Effector memory CD8-positive, alpha-beta T cell (primary cell): ENCODE measurements at regions not wholly inside any gene's neighbourhood (a gene's known extent, or its start where the extent isn't known, plus 50 kb on each side); places are given as distances from the start of the nearest gene placed in this dataset.

ENCODE experiments used
- ATAC-seq: fragments of 150-1000 bp; cut with Tn5 transposase; replicated peaks from 2 replicates; pipeline ENCODE4 v1.10.0; 2021; ENCODE audit warnings: mild to moderate bottlenecking, moderate library complexity
- DNase-seq, 3 experiments: peaks; one replicate each; pipeline ENCODE4 v3.0.0; 2021
- H3K27ac Mint-ChIP-seq, 2 donors: one replicate each; pipeline ENCODE4 v1.8.0; 2022; ENCODE audit warnings: mild to moderate bottlenecking in 2 of 2, mixed read lengths in 2 of 2, moderate library complexity in 2 of 2
- H3K27me3 Mint-ChIP-seq, 2 donors: one replicate each; pipeline ENCODE4 v1.8.0; 2022; ENCODE audit warnings: mixed read lengths in 2 of 2
- H3K36me3 Mint-ChIP-seq: one replicate; pipeline ENCODE4 v1.8.0; 2022; ENCODE audit warnings: mild to moderate bottlenecking, moderate library complexity, mixed read lengths; ENCODE audit not compliant: insufficient read depth
- H3K4me1 Mint-ChIP-seq, 2 donors: one replicate each; pipeline ENCODE4 v1.8.0; 2022; ENCODE audit warnings: low read depth in 2 of 2, mixed read lengths in 2 of 2
- H3K4me3 Mint-ChIP-seq, 2 donors: one replicate each; pipeline ENCODE4 v1.8.0; 2022; ENCODE audit warnings: mild to moderate bottlenecking in 2 of 2, mixed read lengths in 2 of 2, moderate library complexity in 2 of 2
- H3K9me3 Mint-ChIP-seq, 2 donors: one replicate each; pipeline ENCODE4 v1.8.0; 2022; ENCODE audit warnings: mixed read lengths in 2 of 2

DNA sequence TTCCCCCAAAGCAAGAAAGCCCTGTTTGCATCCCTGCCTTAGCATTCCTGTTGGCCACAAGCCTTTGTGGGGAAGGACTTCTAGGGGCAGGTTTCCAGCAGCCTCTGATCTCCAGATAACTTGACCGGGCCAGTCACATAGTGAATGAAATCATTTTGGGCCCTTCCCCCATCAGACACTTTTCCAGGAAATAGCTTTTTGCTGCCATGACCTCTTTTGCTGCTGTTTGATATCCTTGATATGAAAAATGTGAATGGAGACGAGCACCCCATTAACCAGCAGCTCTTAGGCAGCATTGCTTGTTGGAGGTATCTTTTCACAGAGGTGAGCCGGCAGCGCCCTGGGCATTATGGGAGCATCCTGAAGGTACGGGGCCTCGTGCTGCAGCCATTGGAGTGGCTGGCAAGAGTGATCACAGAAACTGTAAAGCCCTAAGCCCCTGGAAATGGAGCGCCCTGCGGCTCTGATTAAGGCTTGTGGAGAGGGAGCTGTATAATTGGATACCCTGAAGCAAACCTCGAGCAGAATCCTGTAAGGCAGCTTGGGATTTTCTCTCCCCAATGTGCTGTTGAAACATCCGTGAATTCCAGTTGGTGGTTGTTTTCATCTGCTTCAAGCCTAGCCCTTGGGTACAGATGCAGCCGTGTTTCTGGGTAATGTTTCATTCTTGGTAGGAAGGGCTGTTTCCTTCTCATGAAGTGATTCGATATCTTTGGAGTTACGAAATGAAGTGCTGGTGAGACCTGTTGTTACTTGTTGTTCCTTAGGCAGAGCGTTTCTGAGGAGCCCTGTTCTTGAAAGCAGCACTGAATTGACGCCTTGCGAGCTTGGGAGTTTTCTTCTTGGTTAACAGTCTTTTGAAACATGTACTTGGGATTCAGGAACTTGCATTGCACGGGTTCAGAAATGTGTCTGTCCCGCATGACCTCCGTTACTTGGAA, 179.0 kb downstream of the PTEN start:
- DNase-seq: no peak

DNA sequence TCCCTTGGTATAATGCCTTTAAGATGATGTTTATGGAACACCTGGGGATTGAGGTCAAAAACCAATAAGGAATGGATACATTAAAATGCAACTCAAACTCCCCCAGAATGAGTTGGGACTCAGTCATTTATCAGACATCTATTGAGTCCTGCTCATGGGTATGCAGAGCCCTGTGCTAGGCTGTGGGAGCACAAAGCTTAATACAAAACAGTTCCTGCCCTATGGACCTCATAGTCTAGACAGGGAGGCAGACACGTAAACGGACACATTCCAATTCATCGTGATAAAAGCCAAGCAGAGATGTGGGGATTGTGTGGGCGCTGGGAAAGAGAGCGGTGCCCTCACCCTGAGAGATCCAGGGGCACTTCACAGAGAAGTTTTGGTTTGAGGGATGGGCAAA, 181.7 kb downstream of the PTEN start:
- no peak for ATAC-seq
- H3K9me3 Mint-ChIP-seq: no peaks in the 10 kb centered on the region
- no peak overlapping the region for H3K4me3 Mint-ChIP-seq
- H3K27ac Mint-ChIP-seq: no peak overlapping the region
- H3K36me3 Mint-ChIP-seq: no peaks in the 10 kb centered on the region
- H3K27me3 Mint-ChIP-seq: peaks cover 0 to 7% of the 10 kb centered on the region in 2 donors
- no peak for DNase-seq
- no peaks in the 10 kb centered on the region for H3K4me1 Mint-ChIP-seq

More for the DNA sequence above, 179.0 kb downstream of the PTEN start:
- Mint-ChIP-seq H3K4me3 (no peak overlapping the region), H3K36me3 (no peaks in the 10 kb centered on the region), H3K4me1 (peaks cover 4 to 5% of the 10 kb centered on the region in 2 donors), H3K27ac (peak overlapping the region in 1 of 2 donors; percentile 26), H3K27me3 (peaks cover 0 to 7% of the 10 kb centered on the region in 2 donors), H3K9me3 (no peaks in the 10 kb centered on the region)
- no peak for ATAC-seq

DNA sequence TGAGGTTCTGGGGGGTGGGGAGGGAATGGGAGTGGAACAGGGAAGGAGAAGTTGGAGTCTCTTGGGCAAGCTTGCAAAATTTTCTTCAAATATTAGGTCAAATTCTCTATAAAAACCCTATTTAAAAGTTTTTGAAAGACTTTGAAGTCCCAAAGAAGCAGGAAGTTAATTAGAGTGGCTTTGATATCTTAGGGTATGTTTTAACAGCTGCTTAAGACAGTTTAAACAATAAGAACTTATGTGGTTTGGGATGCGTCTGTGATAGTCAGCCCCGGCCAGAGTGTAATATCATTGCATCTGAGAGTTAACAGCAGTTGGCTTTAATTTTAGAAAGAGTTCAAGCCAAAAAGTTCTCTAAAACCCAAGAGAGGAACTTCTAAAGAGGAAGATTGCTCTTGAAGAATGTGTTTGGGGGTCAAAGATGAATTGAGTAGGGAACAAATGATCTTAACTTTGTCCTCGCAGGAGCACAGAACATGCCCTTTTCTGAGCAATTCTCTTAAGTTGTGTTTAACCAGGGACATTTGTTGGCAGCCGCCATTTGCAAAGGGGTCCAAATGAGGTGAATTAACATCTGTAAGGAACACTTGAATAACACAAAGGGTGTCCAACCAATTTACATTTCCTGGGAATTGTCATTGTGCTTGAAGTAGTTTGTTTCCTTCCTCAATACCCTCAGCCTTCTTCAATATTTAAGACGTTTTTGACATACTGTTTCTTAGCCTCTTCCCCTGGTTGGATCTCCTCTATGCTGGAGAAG, 182.4 kb downstream of the PTEN start:
- H3K4me3 Mint-ChIP-seq: no peak overlapping the region
- H3K4me1 Mint-ChIP-seq: no peaks in the 10 kb centered on the region
- no peak overlapping the region for H3K27ac Mint-ChIP-seq
- ATAC-seq: no peak
- no peak for DNase-seq
- H3K36me3 Mint-ChIP-seq: no peaks in the 10 kb centered on the region
- no peaks in the 10 kb centered on the region for H3K9me3 Mint-ChIP-seq
- H3K27me3 Mint-ChIP-seq: peaks cover 0 to 7% of the 10 kb centered on the region in 2 donors

DNA sequence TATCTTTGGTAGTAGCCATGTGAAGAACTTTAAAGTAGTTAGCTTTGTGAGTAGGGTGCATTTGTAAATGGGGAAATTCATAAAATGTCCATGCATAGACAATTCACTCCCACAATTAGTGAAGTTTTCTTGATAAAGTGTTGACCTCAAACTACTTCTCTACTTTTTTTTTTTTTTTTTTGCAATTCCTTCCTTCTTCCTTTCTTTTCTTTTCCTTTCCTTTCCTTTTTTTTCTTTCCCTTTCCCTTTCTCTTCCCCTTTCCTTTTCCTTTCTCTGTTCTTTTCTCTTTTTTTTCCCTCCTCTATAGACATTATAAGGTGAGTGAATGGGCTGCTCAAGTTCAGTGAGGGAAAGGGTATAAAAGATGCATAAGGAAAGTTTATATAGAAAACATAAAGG, 184.2 kb downstream of the PTEN start:
- no peak overlapping the region for H3K4me3 Mint-ChIP-seq
- peaks cover 0 to 7% of the 10 kb centered on the region in 2 donors for H3K27me3 Mint-ChIP-seq
- DNase-seq (no peak), ATAC-seq (no peak)
- H3K27ac Mint-ChIP-seq: no peak overlapping the region
- no peaks in the 10 kb centered on the region for H3K4me1 Mint-ChIP-seq
- H3K9me3 Mint-ChIP-seq: no peaks in the 10 kb centered on the region
- no peaks in the 10 kb centered on the region for H3K36me3 Mint-ChIP-seq

- DNase-seq (no peak), ATAC-seq (no peak)
- H3K27ac Mint-ChIP-seq: no peak overlapping the region
- no peaks in the 10 kb centered on the region for H3K9me3 Mint-ChIP-seq
- H3K27me3 Mint-ChIP-seq: peaks cover 0 to 1% of the 10 kb centered on the region in 2 donors
- H3K4me1 Mint-ChIP-seq: no peaks in the 10 kb centered on the region
- H3K4me3 Mint-ChIP-seq: no peak overlapping the region
- no peaks in the 10 kb centered on the region for H3K36me3 Mint-ChIP-seq
Observed at GRCh38 chr10:88048312-88048711, 184.9 kb downstream of the PTEN start.

- Mint-ChIP-seq H3K36me3 (no peaks in the 10 kb centered on the region), H3K27me3 (no peaks in the 10 kb centered on the region)
- no peak for ATAC-seq
Observed at GRCh38 chr10:88049204-88049603, 185.8 kb downstream of the PTEN start.

DNA sequence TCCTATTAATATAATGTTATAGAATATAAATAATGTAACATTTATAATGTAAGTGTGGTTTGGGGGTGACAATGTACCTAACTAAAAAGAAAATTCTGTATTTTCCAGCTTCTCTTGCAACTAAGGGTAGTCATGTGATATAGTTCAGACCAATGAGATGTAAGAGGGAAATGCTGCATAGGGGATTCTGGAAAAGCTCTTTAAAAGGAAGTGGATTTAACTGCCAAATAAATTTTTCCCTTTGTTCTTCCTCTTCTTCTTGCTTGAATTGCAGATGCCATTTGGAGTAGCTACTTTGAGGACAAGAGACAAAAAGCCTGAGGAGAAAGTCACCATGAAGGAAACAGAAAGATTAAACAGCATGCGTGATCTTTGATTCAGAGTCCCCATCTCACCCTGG, 194.3 kb downstream of the PTEN start:
- H3K4me3 Mint-ChIP-seq: no peak overlapping the region
- no peak for DNase-seq
- H3K36me3 Mint-ChIP-seq: no peaks in the 10 kb centered on the region
- H3K4me1 Mint-ChIP-seq: peaks cover 3 to 10% of the 10 kb centered on the region in 2 donors
- no peak overlapping the region for H3K27ac Mint-ChIP-seq
- no peaks in the 10 kb centered on the region for H3K27me3 Mint-ChIP-seq
- peaks cover 0 to 8% of the 10 kb centered on the region in 2 donors for H3K9me3 Mint-ChIP-seq
- no peak for ATAC-seq

More at GRCh38 chr10:88049204-88049603, 185.8 kb downstream of the PTEN start:
- no peaks in the 10 kb centered on the region for H3K9me3 Mint-ChIP-seq
- H3K4me1 Mint-ChIP-seq: no peaks in the 10 kb centered on the region
- no peak overlapping the region for H3K27ac Mint-ChIP-seq
- no peak for DNase-seq
- no peak overlapping the region for H3K4me3 Mint-ChIP-seq

DNA sequence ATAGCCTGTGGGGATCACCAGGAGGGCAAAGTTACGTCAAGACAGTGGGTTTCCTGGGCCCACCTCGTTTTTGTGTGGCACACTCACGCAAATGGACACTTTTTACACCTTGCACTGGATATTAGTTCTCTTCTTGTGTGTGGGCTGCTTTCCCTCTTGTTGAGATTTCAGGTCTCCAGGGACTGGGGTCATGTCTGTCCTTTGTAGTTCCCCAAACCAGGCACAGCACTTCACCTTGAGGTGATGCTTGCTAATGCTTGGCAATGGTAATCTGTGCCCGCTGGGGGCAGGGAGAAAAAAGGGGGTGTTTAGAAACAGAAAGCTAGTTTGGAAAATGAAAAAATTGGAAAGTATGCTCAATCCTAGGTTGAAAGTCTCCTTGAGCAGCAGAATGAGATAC, 195.3 kb downstream of the PTEN start:
- Mint-ChIP-seq H3K27ac (no peak overlapping the region), H3K36me3 (no peaks in the 10 kb centered on the region), H3K4me1 (peaks cover 3 to 10% of the 10 kb centered on the region in 2 donors), H3K4me3 (no peak overlapping the region), H3K9me3 (peaks cover 0 to 8% of the 10 kb centered on the region in 2 donors), H3K27me3 (no peaks in the 10 kb centered on the region)
- DNase-seq (no peak), ATAC-seq (no peak)

DNA sequence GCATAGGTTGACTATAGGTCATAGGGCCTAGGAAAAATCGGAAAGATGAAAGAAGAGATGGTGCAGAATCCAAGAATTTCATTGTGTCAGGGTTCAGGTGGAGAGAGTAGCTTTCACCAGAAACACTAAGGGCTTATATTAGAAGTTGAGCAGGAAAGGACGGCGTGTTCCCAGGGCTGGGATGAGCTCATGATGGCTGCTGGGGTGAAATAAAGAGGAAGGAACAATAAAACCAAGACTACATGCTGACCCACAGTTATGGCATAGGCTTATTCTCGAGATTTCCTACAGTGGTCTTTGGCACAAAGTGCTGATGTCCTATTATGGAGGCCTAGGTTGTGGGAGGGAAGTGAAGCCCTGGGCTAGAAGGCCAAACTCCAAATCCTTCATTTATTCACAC, 195.8 kb downstream of the PTEN start:
- no peaks in the 10 kb centered on the region for H3K36me3 Mint-ChIP-seq
- no peak for DNase-seq
- H3K9me3 Mint-ChIP-seq: peaks cover 0 to 8% of the 10 kb centered on the region in 2 donors
- H3K4me3 Mint-ChIP-seq: no peak overlapping the region
- no peak for ATAC-seq
- no peak overlapping the region for H3K27ac Mint-ChIP-seq
- peaks cover 3 to 10% of the 10 kb centered on the region in 2 donors for H3K4me1 Mint-ChIP-seq
- no peaks in the 10 kb centered on the region for H3K27me3 Mint-ChIP-seq

DNA sequence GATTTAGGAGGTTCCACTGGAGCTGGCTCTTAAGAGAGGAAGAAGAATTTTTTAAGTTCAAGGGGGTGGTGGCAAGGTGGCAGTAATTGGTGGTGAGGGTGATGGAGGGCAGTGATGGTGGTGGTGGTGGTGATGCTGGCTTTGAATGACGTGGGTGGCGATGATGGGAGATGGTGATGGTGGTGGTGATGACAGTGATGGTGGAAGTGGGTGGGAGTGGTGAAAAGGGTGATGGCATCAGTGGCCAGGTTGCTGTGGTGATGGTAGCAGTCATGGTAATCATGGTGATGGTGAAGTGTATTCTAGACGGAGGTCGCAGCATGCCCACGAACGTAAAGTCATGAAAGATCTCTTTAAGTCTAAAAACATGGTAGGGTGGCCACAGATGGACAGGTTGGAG, 197.3 kb downstream of the PTEN start:
- H3K36me3 Mint-ChIP-seq: no peaks in the 10 kb centered on the region
- no peaks in the 10 kb centered on the region for H3K27me3 Mint-ChIP-seq
- peaks cover 10 to 22% of the 10 kb centered on the region in 2 donors for H3K4me1 Mint-ChIP-seq
- peaks cover 0 to 8% of the 10 kb centered on the region in 2 donors for H3K9me3 Mint-ChIP-seq
- peak overlapping the region in 1 of 2 donors; percentile 38 for H3K27ac Mint-ChIP-seq
- H3K4me3 Mint-ChIP-seq: no peak overlapping the region
- ATAC-seq: peak; percentile 29
- DNase-seq: no peak

- no peak overlapping the region for H3K27ac Mint-ChIP-seq
- H3K9me3 Mint-ChIP-seq: peaks cover 0 to 8% of the 10 kb centered on the region in 2 donors
- H3K4me3 Mint-ChIP-seq: no peak overlapping the region
- H3K27me3 Mint-ChIP-seq: no peaks in the 10 kb centered on the region
- peaks cover 21 to 30% of the 10 kb centered on the region in 2 donors for H3K4me1 Mint-ChIP-seq
- DNase-seq: no peak
- ATAC-seq: no peak
- H3K36me3 Mint-ChIP-seq: peaks cover 4% of the 10 kb centered on the region
Observed at GRCh38 chr10:88062385-88062784, 199.0 kb downstream of the PTEN start.

DNA sequence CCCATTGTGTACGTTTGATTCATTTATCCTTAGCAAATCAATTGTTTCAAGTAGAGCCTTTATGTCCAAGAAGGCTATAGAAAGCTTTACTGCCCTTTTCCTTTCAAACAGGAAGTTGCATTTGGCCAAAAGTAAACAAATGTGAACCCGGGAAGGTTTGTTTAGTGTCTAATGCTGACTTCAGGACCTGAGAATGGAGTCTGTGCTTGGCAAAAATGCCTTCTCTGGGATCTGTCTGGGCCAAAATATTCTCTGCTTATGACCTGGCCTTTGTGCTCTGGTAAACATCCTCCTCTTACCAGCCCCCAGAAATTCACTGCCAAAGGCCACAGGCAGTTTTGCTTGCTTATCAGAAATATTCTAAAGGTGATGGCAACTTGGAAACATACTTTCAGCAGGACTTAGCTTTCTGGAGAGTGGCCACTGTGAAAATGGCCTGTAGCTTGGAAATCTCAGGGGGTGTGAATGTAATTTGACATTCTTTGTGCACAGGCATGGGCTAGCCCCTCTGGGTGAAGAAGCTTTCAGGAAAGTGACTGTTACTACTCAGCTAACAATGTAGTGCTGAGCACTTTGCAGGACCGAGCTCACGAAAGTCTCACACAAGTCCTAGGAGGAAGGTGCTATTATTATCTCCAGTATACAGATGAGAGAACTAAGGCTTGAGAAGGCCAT, 199.5 kb downstream of the PTEN start:
- no peaks in the 10 kb centered on the region for H3K27me3 Mint-ChIP-seq
- DNase-seq (no peak), ATAC-seq (no peak)
- H3K27ac Mint-ChIP-seq: peak overlapping the region in 1 of 2 donors; percentile 25
- H3K9me3 Mint-ChIP-seq: peaks cover 0 to 8% of the 10 kb centered on the region in 2 donors
- H3K4me3 Mint-ChIP-seq: no peak overlapping the region
- H3K36me3 Mint-ChIP-seq: peaks cover 4% of the 10 kb centered on the region
- peaks cover 26 to 35% of the 10 kb centered on the region in 2 donors for H3K4me1 Mint-ChIP-seq

- DNase-seq: no peak
- Mint-ChIP-seq H3K27me3 (no peaks in the 10 kb centered on the region), H3K4me3 (no peak overlapping the region), H3K36me3 (peaks cover 4% of the 10 kb centered on the region), H3K4me1 (peaks cover 26 to 35% of the 10 kb centered on the region in 2 donors), H3K27ac (no peak overlapping the region), H3K9me3 (peaks cover 0 to 8% of the 10 kb centered on the region in 2 donors)
- ATAC-seq: no peak
Observed at GRCh38 chr10:88063861-88064557, 200.6 kb downstream of the PTEN start.
